HCT116 (cell line): ENCODE measurements at regions not wholly inside any gene's neighbourhood (a gene's known extent, or its start where the extent isn't known, plus 50 kb on each side); places are given as distances from the start of the nearest gene placed in this dataset.

Experiments
- ATAC-seq: fragments of 200-7000 bp; cut with Tn5 transposase; 2 replicates; pipeline ENCODE4 v1.9.1; 2020; ENCODE audit warnings: mild to moderate bottlenecking, moderate library complexity
- BruUV-seq: library from RNA; stranded (reverse); fragments of 400-500 nt; replicated peaks from 2 replicates; lab custom pipeline; 2021; lab: Mats Ljungman, UMichigan
- CTCF ChIA-PET: fragments of 300-600 bp; sonication (Branson Sonifier 250); formaldehyde crosslinking; loops from one replicate; lab custom pipeline; 2021; ENCODE audit warnings: antibody characterized with exemption; lab: Charles Lee
- POLR2A ChIA-PET: fragments of 300-600, 350-600 bp; sonication (Branson Sonifier 250); formaldehyde crosslinking; loops from one replicate; lab custom pipeline; 2021; ENCODE audit warnings: antibody characterized with exemption; lab: Charles Lee
- RAD21 ChIA-PET, 2 experiments: fragments of 300-600 bp; sonication (Branson Sonifier 250); formaldehyde crosslinking; loops; one replicate each; lab custom pipeline; 2023; ENCODE audit warnings: low total read pairs in 2 of 2; ENCODE audit not compliant: uncharacterized antibody in 2 of 2, unreplicated experiment in 2 of 2, low non-redundant PET in 1 of 2; lab: Charles Lee
- DNase-seq: peaks from one replicate; pipeline ENCODE4 v3.0.0-alpha.2; 2010; ENCODE audit warnings: low read depth, low spot score
- H2AFZ ChIP-seq: fragments of 200-600 bp; shearing (Covaris generic), sonication (generic); 2 replicates; pipeline ENCODE4 v1.6.1; 2017; ENCODE audit warnings: low read depth, mixed run types, mixed read lengths, antibody characterized with exemption, low read length; ENCODE audit not compliant: poor library complexity, severe bottlenecking
- H3K27ac ChIP-seq: 2 replicates; pipeline ENCODE4 v1.5.1; 2012; ENCODE audit warnings: low read depth, low read length
- H3K27me3 ChIP-seq: fragments of 200-600 bp; sonication (generic); 2 replicates; pipeline ENCODE4 v1.6.1; 2016; ENCODE audit warnings: mixed run types, low read length, mixed read lengths; ENCODE audit not compliant: insufficient read depth
- H3K36me3 ChIP-seq, 2 experiments: fragments of 200-500 bp in 1 of 2; fragments of 200-600 bp in 1 of 2; sonication (Bioruptor generic) in 1 of 2; sonication (generic) in 1 of 2; 2 replicates each; pipeline versions ENCODE4 v1.5.1 to v1.6.1; 2014 to 2016; ENCODE audit warnings: low read length in 2 of 2, inconsistent platforms in 1 of 2, mixed read lengths in 1 of 2, mixed run types in 1 of 2; ENCODE audit not compliant: insufficient read depth in 2 of 2, control insufficient read depth in 1 of 2
- H3K4me1 ChIP-seq, 2 experiments: fragments of 200-600 bp in 1 of 2; sonication (generic) in 1 of 2; 2 replicates each; pipeline versions ENCODE4 v1.5.1 to v1.6.1; 2012 to 2017; ENCODE audit warnings: low read length in 2 of 2, inconsistent platforms in 1 of 2, mild to moderate bottlenecking in 1 of 2, mixed read lengths in 1 of 2, mixed run types in 1 of 2, moderate library complexity in 1 of 2; ENCODE audit not compliant: insufficient read depth in 2 of 2, control insufficient read depth in 1 of 2
- H3K4me2 ChIP-seq: fragments of 200-600 bp; sonication (generic); 2 replicates; pipeline ENCODE4 v1.6.1; 2017; ENCODE audit warnings: mixed run types, low read length, mixed read lengths
- H3K4me3 ChIP-seq, 2 experiments: fragments of 200-600 bp in 1 of 2; sonication (generic) in 1 of 2; replicated peaks in 1 of 2; 2 replicates each; pipeline ENCODE4 v1.5.1; 2011 to 2016; ENCODE audit warnings: low read length in 2 of 2, control low read depth in 1 of 2, low read depth in 1 of 2, mild to moderate bottlenecking in 1 of 2, mixed read lengths in 1 of 2, mixed run types in 1 of 2
- H3K79me2 ChIP-seq: fragments of 200-600 bp; sonication (generic); 2 replicates; pipeline ENCODE4 v1.6.1; 2017; ENCODE audit warnings: mild to moderate bottlenecking, mixed run types, low read length, moderate library complexity, mixed read lengths; ENCODE audit not compliant: insufficient read depth
- H3K9ac ChIP-seq: fragments of 200-600 bp; sonication (generic); 2 replicates; pipeline ENCODE4 v1.6.1; 2016; ENCODE audit warnings: low read length, mixed read lengths
- H3K9me2 ChIP-seq: fragments of 200-600 bp; sonication (generic), shearing (Covaris generic); 2 replicates; pipeline ENCODE4 v1.6.1; 2017; ENCODE audit warnings: mixed run types, mild to moderate bottlenecking, moderate library complexity; ENCODE audit not compliant: insufficient read depth
- H3K9me3 ChIP-seq, 2 experiments: fragments of 200-500 bp in 1 of 2; fragments of 200-600 bp in 1 of 2; sonication (Bioruptor generic) in 1 of 2; sonication (generic) in 1 of 2; 2 replicates each; pipeline ENCODE4 v1.6.1; 2014 to 2017; ENCODE audit warnings: low read length in 2 of 2, mixed read lengths in 2 of 2, inconsistent platforms in 1 of 2, low read depth in 1 of 2, mild to moderate bottlenecking in 1 of 2, mixed run types in 1 of 2, moderate library complexity in 1 of 2; ENCODE audit not compliant: control insufficient read depth in 1 of 2, insufficient read depth in 1 of 2
- H4K20me1 ChIP-seq: fragments of 200-600 bp; sonication (generic), shearing (Covaris generic); 2 replicates; pipeline ENCODE4 v1.6.1; 2017; ENCODE audit warnings: mixed run types, mild to moderate bottlenecking, moderate library complexity; ENCODE audit not compliant: insufficient read depth
- ATF3 ChIP-seq: IDR thresholded peaks from 2 replicates; pipeline ENCODE4 v1.6.1; 2012
- CTCF ChIP-seq, 3 experiments: fragments of 200-600 bp in 1 of 3; sonication (generic) in 1 of 3; IDR thresholded peaks in 2 of 3; conservative IDR thresholded peaks in 1 of 3; 2 replicates each; pipeline ENCODE4 v1.5.1; 2012 to 2017; ENCODE audit warnings: low read depth in 2 of 3, low read length in 2 of 3, antibody characterized with exemption in 1 of 3, borderline replicate concordance in 1 of 3, control low read depth in 1 of 3, mild to moderate bottlenecking in 1 of 3, mixed read lengths in 1 of 3, mixed run types in 1 of 3, moderate library complexity in 1 of 3; ENCODE audit not compliant: insufficient read depth in 1 of 3
- ELF1 ChIP-seq: IDR thresholded peaks from 2 replicates; pipeline ENCODE4 v1.6.1; 2012; ENCODE audit warnings: low read depth, borderline replicate concordance
- EZH2phosphoT487 ChIP-seq: fragments of 200-600 bp; IDR thresholded peaks from 2 replicates; pipeline ENCODE4 v1.6.1; 2018; ENCODE audit warnings: antibody characterized with exemption, borderline replicate concordance
- FOSL1 ChIP-seq: IDR thresholded peaks from 2 replicates; pipeline ENCODE4 v1.6.1; 2012; ENCODE audit warnings: low read depth
- JUND ChIP-seq: IDR thresholded peaks from 2 replicates; pipeline ENCODE4 v1.6.1; 2012
- POLR2A ChIP-seq: IDR thresholded peaks from 2 replicates; pipeline ENCODE4 v1.7.0; 2011; ENCODE audit warnings: borderline replicate concordance; ENCODE audit not compliant: insufficient read depth, insufficient read length; ENCODE audit errors: extremely low read depth
- SP1 ChIP-seq: IDR thresholded peaks from 2 replicates; pipeline ENCODE4 v1.6.1; 2012; ENCODE audit warnings: low read depth
- ZFX ChIP-seq: fragments of 450-650 bp; IDR thresholded peaks from 2 replicates; pipeline ENCODE4 v1.6.1; 2017
- intact Hi-C: fragments of 100-400 bp; cut with micrococcal nuclease; formaldehyde crosslinking; loops from 2 replicates; pipeline ENCODE4 v1.10.0; 2022
- TF ChIP-seq, protein P1 (sequence below): IDR thresholded peaks from 2 replicates; pipeline ENCODE4 v1.6.1; 2012; ENCODE audit warnings: low read depth

DNA sequence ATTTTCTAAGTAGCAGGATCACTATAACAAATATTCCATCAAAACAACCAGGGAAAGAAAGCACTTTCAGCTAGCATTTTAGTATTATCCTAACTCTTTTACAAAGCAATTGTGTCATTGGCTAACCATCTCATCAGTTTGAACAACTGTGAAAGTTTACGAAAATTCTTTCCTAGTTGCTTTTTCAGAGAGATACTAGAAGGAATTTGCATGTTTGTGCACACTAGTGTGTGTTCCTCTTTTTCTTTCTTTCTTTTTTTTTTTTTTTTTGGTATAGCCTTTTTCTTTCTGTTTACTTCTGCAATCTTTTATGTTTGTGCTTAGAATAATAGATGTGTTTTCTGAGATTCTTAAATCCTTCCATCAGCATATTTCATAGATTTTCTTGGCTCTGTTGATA is 124.7 kb upstream of the SEMA6A start:
- POLR2A ChIA-PET: no interaction called here
- H3K27me3 ChIP-seq: no peaks in the 10 kb centered on the region
- no peak overlapping the region for H3K27ac ChIP-seq
- DNase-seq (no peak), ATAC-seq (no peak)
- no peaks in the 10 kb centered on the region for H3K36me3 ChIP-seq
- no peaks in the 10 kb centered on the region for H3K9me3 ChIP-seq
- no peak overlapping the region for H3K4me3 ChIP-seq
- no peak overlapping the region for H3K4me2 ChIP-seq
- no peaks in the 10 kb centered on the region for H4K20me1 ChIP-seq
- no peaks in the 10 kb centered on the region for H3K79me2 ChIP-seq
- CTCF ChIA-PET: no interaction called here
- intact Hi-C loops: no loop called here
- no peaks in the 10 kb centered on the region for H3K4me1 ChIP-seq
- no peaks in the 10 kb centered on the region for H3K9me2 ChIP-seq
- no peak overlapping the region for H2AFZ ChIP-seq
- RAD21 ChIA-PET: no interaction called here
- no peak overlapping the region for H3K9ac ChIP-seq
- no TSS peak for BruUV-seq
- no peak for TF ChIP-seq ZFX
- no peak for TF ChIP-seq JUND
- no peak for TF ChIP-seq ELF1
- no peak for TF ChIP-seq SP1
- TF ChIP-seq ATF3: no peak
- TF ChIP-seq, protein P1, sequence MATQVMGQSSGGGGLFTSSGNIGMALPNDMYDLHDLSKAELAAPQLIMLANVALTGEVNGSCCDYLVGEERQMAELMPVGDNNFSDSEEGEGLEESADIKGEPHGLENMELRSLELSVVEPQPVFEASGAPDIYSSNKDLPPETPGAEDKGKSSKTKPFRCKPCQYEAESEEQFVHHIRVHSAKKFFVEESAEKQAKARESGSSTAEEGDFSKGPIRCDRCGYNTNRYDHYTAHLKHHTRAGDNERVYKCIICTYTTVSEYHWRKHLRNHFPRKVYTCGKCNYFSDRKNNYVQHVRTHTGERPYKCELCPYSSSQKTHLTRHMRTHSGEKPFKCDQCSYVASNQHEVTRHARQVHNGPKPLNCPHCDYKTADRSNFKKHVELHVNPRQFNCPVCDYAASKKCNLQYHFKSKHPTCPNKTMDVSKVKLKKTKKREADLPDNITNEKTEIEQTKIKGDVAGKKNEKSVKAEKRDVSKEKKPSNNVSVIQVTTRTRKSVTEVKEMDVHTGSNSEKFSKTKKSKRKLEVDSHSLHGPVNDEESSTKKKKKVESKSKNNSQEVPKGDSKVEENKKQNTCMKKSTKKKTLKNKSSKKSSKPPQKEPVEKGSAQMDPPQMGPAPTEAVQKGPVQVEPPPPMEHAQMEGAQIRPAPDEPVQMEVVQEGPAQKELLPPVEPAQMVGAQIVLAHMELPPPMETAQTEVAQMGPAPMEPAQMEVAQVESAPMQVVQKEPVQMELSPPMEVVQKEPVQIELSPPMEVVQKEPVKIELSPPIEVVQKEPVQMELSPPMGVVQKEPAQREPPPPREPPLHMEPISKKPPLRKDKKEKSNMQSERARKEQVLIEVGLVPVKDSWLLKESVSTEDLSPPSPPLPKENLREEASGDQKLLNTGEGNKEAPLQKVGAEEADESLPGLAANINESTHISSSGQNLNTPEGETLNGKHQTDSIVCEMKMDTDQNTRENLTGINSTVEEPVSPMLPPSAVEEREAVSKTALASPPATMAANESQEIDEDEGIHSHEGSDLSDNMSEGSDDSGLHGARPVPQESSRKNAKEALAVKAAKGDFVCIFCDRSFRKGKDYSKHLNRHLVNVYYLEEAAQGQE: no peak
- TF ChIP-seq POLR2A: no peak
- no peak for TF ChIP-seq EZH2phosphoT487
- TF ChIP-seq CTCF (IDR thresholded peaks at IDR 0.05 in 2 of 3, conservative IDR thresholded peaks at IDR 0.05 in 1 of 3; ENCODE audit: borderline replicate concordance in 1 of 3, insufficient read depth in 1 of 3, low read depth in 2 of 3, low read length in 2 of 3): no peak
- TF ChIP-seq FOSL1: no peak
